Duodenal mucosa (tissue), 2 donors: ENCODE measurements at regions not wholly inside any gene's neighbourhood (a gene's known extent, or its start where the extent isn't known, plus 50 kb on each side); places are given as distances from the start of the nearest gene placed in this dataset.
A peak's percentile ranks its signal among the peaks of the same experiment; 100 is the strongest.
"Not testable (repeated sequence)": the region's sequence is repeated elsewhere in the genome, so short reads cannot be mapped to it uniquely, and the experiment has no call there.

Experiments
- H3K27ac ChIP-seq: one replicate; pipeline ENCODE4 v1.7.0; 2013; ENCODE audit warnings: low read depth, low read length
- H3K27me3 ChIP-seq, 2 donors: one replicate each; pipeline ENCODE4 v1.7.0; 2013; ENCODE audit warnings: low read length in 2 of 2, control low read depth in 1 of 2; ENCODE audit not compliant: insufficient read depth in 2 of 2, control insufficient read depth in 1 of 2
- H3K36me3 ChIP-seq, 2 donors: one replicate each; pipeline ENCODE4 v1.7.0; 2013; ENCODE audit warnings: low read length in 2 of 2, control low read depth in 1 of 2; ENCODE audit not compliant: insufficient read depth in 2 of 2, control insufficient read depth in 1 of 2
- H3K4me1 ChIP-seq, 2 donors: one replicate each; pipeline ENCODE4 v1.7.0; 2013; ENCODE audit warnings: low read length in 2 of 2, control low read depth in 1 of 2; ENCODE audit not compliant: insufficient read depth in 2 of 2, control insufficient read depth in 1 of 2
- H3K4me3 ChIP-seq, 2 donors: one replicate each; pipeline ENCODE4 v1.7.0; 2013; ENCODE audit warnings: low read length in 2 of 2, low read depth in 1 of 2
- H3K9ac ChIP-seq, 2 donors: one replicate each; pipeline ENCODE4 v1.7.0; 2013; ENCODE audit warnings: low read length in 2 of 2, low read depth in 1 of 2
- H3K9me3 ChIP-seq, 2 donors: one replicate each; pipeline ENCODE4 v1.7.0; 2013; ENCODE audit warnings: low read length in 2 of 2, control low read depth in 1 of 2; ENCODE audit not compliant: control insufficient read depth in 1 of 2

GRCh38 chr1:148361427-148362215 is 121.5 kb downstream of the PPIAL4G start:
- not testable (repeated sequence) for H3K27ac ChIP-seq, H3K9me3 ChIP-seq, H3K36me3 ChIP-seq, H3K9ac ChIP-seq
- Histone ChIP-seq H3K4me3 (peak overlapping the region; percentile 12 to 46), H3K27me3 (peaks cover 4 to 24% of the 10 kb centered on the region in 2 donors), H3K4me1 (peaks cover 5 to 13% of the 10 kb centered on the region in 2 donors)

DNA sequence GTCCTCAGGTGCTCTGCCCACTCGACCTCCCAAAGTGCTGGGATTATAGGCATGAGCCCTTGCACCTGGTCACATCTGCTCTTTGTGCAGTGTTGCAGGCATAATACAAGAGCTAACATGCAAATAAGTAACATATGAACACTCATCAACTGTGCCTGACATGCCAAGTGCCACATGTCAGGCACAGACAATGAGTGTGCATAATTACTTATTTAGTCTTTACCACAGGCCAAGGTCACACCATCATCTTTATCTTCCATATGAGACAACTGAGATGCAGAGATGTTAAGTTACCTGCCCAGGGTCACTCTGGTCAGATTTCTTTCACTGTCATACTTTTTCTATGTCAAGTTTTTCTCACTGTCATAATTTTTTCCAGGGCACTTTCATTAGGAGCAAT is 126.1 kb downstream of the PPIAL4G start:
- H3K9me3 ChIP-seq, result no peaks in the 10 kb centered on the region
- peaks cover 22 to 44% of the 10 kb centered on the region in 2 donors for H3K27me3 ChIP-seq
- H3K36me3 ChIP-seq, result no peaks in the 10 kb centered on the region
- H3K4me3 ChIP-seq, result no peak overlapping the region
- no peak overlapping the region for H3K27ac ChIP-seq
- H3K4me1 ChIP-seq, result peaks cover 2 to 10% of the 10 kb centered on the region in 2 donors
- H3K9ac ChIP-seq, result no peak overlapping the region

DNA sequence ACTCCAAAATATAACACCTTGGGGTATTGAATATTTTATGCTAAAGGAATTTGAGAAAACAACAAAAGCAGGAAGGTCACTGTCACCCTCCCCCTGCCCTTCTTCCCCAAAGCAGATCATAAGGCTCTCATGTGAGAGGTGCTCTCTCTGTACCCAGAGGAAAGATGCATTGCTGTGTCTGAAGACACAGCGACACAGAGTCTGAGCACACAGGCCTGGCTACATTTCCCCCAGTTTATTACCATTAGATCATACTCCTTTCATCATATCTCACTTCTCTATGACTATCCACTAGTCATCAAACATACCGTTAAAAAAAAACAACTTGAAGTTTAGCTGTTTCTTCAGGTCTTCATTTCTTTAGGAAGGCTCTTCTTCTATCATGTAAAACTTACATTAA is 127.1 kb downstream of the PPIAL4G start:
- no peaks in the 10 kb centered on the region for H3K4me1 ChIP-seq
- H3K9ac ChIP-seq, result no peak overlapping the region
- no peak overlapping the region for H3K27ac ChIP-seq
- no peaks in the 10 kb centered on the region for H3K36me3 ChIP-seq
- peaks cover 30 to 50% of the 10 kb centered on the region in 2 donors for H3K27me3 ChIP-seq
- H3K4me3 ChIP-seq, result no peak overlapping the region
- no peaks in the 10 kb centered on the region for H3K9me3 ChIP-seq

- H3K36me3 ChIP-seq, result no peaks in the 10 kb centered on the region
Measured at GRCh38 chr1:148354913-148355308, 128.2 kb downstream of the PPIAL4G start.

GRCh38 chr1:148354284-148354912 is 128.7 kb downstream of the PPIAL4G start:
- Histone ChIP-seq H3K36me3 (no peaks in the 10 kb centered on the region), H3K9ac (no peak overlapping the region), H3K4me3 (no peak overlapping the region), H3K4me1 (no peaks in the 10 kb centered on the region), H3K27me3 (peaks cover 40 to 57% of the 10 kb centered on the region in 2 donors), H3K9me3 (no peaks in the 10 kb centered on the region), H3K27ac (no peak overlapping the region)

More at GRCh38 chr1:148354913-148355308, 128.2 kb downstream of the PPIAL4G start:
- Histone ChIP-seq H3K9me3 (no peaks in the 10 kb centered on the region), H3K4me3 (no peak overlapping the region), H3K27me3 (peaks cover 37 to 52% of the 10 kb centered on the region in 2 donors), H3K9ac (no peak overlapping the region), H3K4me1 (no peaks in the 10 kb centered on the region), H3K27ac (no peak overlapping the region)

DNA sequence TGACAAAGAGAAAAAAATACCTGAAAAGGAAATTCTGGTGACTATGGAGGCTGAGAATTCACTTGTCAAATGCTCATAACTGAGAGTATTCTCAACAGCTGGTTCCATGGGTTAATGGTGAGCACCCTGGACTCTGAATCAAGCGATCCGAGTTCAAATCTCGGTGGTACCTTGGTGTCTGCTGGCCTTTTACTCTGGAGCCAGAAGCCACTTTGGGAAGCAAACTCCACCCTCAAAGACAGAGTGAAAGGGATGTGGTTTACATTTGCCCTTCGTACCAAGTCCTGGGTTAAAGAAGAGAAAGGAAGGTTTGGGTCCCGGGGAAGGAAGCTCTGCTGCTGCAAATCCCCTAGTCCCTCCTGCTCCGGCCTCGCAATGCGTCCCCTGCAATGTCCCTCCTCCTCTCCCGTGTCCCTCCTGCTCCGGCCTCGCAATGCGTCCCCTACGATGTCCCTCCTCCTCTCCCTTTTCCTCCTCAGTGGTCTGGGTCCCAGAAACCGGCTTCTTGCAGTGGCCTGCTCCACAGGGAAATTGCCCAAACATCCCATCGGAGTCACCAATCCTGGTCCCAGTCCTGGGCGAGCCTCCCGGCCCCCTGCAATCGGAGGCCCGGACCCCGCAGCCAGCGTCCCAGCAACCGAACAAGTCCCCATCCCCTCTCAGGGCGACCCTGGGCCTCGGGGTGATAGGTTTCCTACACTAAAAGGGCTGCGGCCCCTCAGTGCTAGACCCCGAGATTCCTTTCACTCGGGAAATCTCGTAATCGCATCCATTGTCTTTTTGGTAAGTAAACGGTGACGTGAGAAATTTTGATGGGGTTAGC is 129.4 kb downstream of the PPIAL4G start:
- Histone ChIP-seq H3K36me3 (no peaks in the 10 kb centered on the region), H3K27ac (no peak overlapping the region), H3K9me3 (no peaks in the 10 kb centered on the region), H3K27me3 (peaks cover 40 to 57% of the 10 kb centered on the region in 2 donors), H3K4me3 (no peak overlapping the region), H3K9ac (no peak overlapping the region), H3K4me1 (no peaks in the 10 kb centered on the region)

GRCh38 chr1:148352470-148353053 is 130.5 kb downstream of the PPIAL4G start:
- no peaks in the 10 kb centered on the region for H3K36me3 ChIP-seq
- H3K27me3 ChIP-seq, result peaks cover 40 to 55% of the 10 kb centered on the region in 2 donors

GRCh38 chr1:148347781-148348180 is 135.3 kb downstream of the PPIAL4G start:
- no peaks in the 10 kb centered on the region for H3K4me1 ChIP-seq
- H3K36me3 ChIP-seq, result no peaks in the 10 kb centered on the region
- peaks cover 24 to 32% of the 10 kb centered on the region in 2 donors for H3K27me3 ChIP-seq
- H3K27ac ChIP-seq, result no peak overlapping the region
- H3K4me3 ChIP-seq, result no peak overlapping the region
- no peak overlapping the region for H3K9ac ChIP-seq
- H3K9me3 ChIP-seq, result no peaks in the 10 kb centered on the region

More at GRCh38 chr1:148352470-148353053, 130.5 kb downstream of the PPIAL4G start:
- Histone ChIP-seq H3K4me3 (no peak overlapping the region), H3K9ac (no peak overlapping the region), H3K4me1 (no peaks in the 10 kb centered on the region), H3K27ac (no peak overlapping the region), H3K9me3 (no peaks in the 10 kb centered on the region)

DNA sequence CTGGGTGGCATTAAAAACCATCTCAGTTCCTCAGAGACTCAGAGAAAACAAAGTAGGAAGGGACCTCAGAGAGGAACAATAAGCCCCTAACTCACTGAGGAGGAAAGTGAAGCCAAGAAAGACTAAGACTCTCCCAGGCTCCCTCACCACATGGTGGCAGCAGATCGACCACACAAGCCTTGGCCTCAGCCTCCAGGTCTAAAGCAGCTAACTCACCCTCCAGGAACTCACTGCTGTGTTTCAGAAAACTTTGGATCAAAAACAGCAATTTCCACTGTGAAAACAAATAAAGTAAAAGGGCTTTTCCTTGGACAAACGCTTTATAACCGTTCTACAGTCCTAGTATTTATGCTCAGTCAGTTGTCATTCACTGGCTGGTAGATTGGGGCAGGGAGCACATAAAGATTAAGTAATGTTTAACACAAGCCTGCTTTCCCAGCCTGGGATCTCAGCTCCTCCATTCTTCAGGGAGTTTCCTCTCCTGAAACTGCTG is 137.4 kb downstream of the PPIAL4G start:
- H3K9ac ChIP-seq, H3K27ac ChIP-seq, H3K36me3 ChIP-seq, H3K4me3 ChIP-seq, H3K4me1 ChIP-seq, H3K9me3 ChIP-seq: not testable (repeated sequence)
- H3K27me3 ChIP-seq, result peaks cover 8 to 13% of the 10 kb centered on the region in 2 donors
